ENCODE measurements at regions not wholly inside any gene's neighbourhood (a gene's known extent, or its start where the extent isn't known, plus 50 kb on each side); places are given as distances from the start of the nearest gene placed in this dataset.

GRCh38 chr10:44476409-44477045 lies 91.6 kb upstream of the CXCL12 start:
- no peak for DNase-seq (ENCODE audit: low read depth in 1 of 2, low spot score in 1 of 2)

- no peak for DNase-seq (ENCODE audit: low read depth in 1 of 2, low spot score in 1 of 2)
Measured at GRCh38 chr10:44477046-44477425, 92.1 kb upstream of the CXCL12 start.

GRCh38 chr10:44478040-44478439 lies 93.1 kb upstream of the CXCL12 start:
- DNase-seq (ENCODE audit: low read depth in 1 of 2, low spot score in 1 of 2): no peak

- no peak for DNase-seq (ENCODE audit: low read depth in 1 of 2, low spot score in 1 of 2)
Measured at GRCh38 chr10:44478876-44479705, 94.2 kb upstream of the CXCL12 start.

- no peak for DNase-seq (ENCODE audit: low read depth in 1 of 2, low spot score in 1 of 2)
Measured at GRCh38 chr10:44492678-44493077, 107.8 kb upstream of the CXCL12 start.

GRCh38 chr10:44498222-44498621 lies 113.3 kb upstream of the CXCL12 start:
- no peak for DNase-seq (ENCODE audit: low read depth in 1 of 2, low spot score in 1 of 2)

GRCh38 chr10:44500451-44500850 lies 115.6 kb upstream of the CXCL12 start:
- DNase-seq (ENCODE audit: low read depth in 1 of 2, low spot score in 1 of 2): no peak

- no peak for DNase-seq (ENCODE audit: low read depth in 1 of 2, low spot score in 1 of 2)
Measured at GRCh38 chr10:44506386-44506785, 121.5 kb upstream of the CXCL12 start.

- DNase-seq (ENCODE audit: low read depth in 1 of 2, low spot score in 1 of 2): no peak
Measured at GRCh38 chr10:44510379-44511115, 125.7 kb upstream of the CXCL12 start.

- DNase-seq (ENCODE audit: low read depth in 1 of 2, low spot score in 1 of 2): no peak
Measured at GRCh38 chr10:44511166-44511565, 126.3 kb upstream of the CXCL12 start.

GRCh38 chr10:44511601-44512000 lies 126.7 kb upstream of the CXCL12 start:
- DNase-seq (ENCODE audit: low read depth in 1 of 2, low spot score in 1 of 2): no peak

- no peak for DNase-seq (ENCODE audit: low read depth in 1 of 2, low spot score in 1 of 2)
Measured at GRCh38 chr10:44512431-44513022, 127.6 kb upstream of the CXCL12 start.

- no peak for DNase-seq (ENCODE audit: low read depth in 1 of 2, low spot score in 1 of 2)
Measured at GRCh38 chr10:44513591-44513990, 128.7 kb upstream of the CXCL12 start.

GRCh38 chr10:44516891-44517290 lies 132.0 kb upstream of the CXCL12 start:
- DNase-seq (ENCODE audit: low read depth in 1 of 2, low spot score in 1 of 2): no peak

- no peak for DNase-seq (ENCODE audit: low read depth in 1 of 2, low spot score in 1 of 2)
Measured at GRCh38 chr10:44517635-44518034, 132.7 kb upstream of the CXCL12 start.

- no peak for DNase-seq (ENCODE audit: low read depth in 1 of 2, low spot score in 1 of 2)
Measured at GRCh38 chr10:44519361-44519760, 134.5 kb upstream of the CXCL12 start.

- no peak for DNase-seq (ENCODE audit: low read depth in 1 of 2, low spot score in 1 of 2)
Measured at GRCh38 chr10:44520651-44521050, 135.8 kb upstream of the CXCL12 start.

GRCh38 chr10:44539178-44539577 lies 154.3 kb upstream of the CXCL12 start:
- DNase-seq (ENCODE audit: low read depth in 1 of 2, low spot score in 1 of 2): no peak

GRCh38 chr10:44552726-44553125 lies 167.8 kb upstream of the CXCL12 start:
- DNase-seq (ENCODE audit: low read depth in 1 of 2, low spot score in 1 of 2): no peak

GRCh38 chr10:44557596-44558191 lies 172.8 kb upstream of the CXCL12 start:
- no peak for DNase-seq (ENCODE audit: low read depth in 1 of 2, low spot score in 1 of 2)

- DNase-seq (ENCODE audit: low read depth in 1 of 2, low spot score in 1 of 2): no peak
Measured at GRCh38 chr10:44558521-44558920, 173.6 kb upstream of the CXCL12 start.
